ENCODE measurements at regions not wholly inside any gene's neighbourhood (a gene's known extent, or its start where the extent isn't known, plus 50 kb on each side); places are given as distances from the start of the nearest gene placed in this dataset.
A peak's percentile ranks its signal among the peaks of the same experiment; 100 is the strongest.

- Histone ChIP-seq H3K4me3 (ENCODE audit: low read depth, low read length) (no peak overlapping the region), H3K36me3 (no peaks in the 10 kb centered on the region), H3K27me3 (ENCODE audit: insufficient read depth, low read depth, severe bottlenecking) (no peaks in the 10 kb centered on the region), H3K27ac (no peak overlapping the region), H3K9me3 (ENCODE audit: severe bottlenecking) (peaks cover 27% of the 10 kb centered on the region)
- TF ChIP-seq, protein P1, sequence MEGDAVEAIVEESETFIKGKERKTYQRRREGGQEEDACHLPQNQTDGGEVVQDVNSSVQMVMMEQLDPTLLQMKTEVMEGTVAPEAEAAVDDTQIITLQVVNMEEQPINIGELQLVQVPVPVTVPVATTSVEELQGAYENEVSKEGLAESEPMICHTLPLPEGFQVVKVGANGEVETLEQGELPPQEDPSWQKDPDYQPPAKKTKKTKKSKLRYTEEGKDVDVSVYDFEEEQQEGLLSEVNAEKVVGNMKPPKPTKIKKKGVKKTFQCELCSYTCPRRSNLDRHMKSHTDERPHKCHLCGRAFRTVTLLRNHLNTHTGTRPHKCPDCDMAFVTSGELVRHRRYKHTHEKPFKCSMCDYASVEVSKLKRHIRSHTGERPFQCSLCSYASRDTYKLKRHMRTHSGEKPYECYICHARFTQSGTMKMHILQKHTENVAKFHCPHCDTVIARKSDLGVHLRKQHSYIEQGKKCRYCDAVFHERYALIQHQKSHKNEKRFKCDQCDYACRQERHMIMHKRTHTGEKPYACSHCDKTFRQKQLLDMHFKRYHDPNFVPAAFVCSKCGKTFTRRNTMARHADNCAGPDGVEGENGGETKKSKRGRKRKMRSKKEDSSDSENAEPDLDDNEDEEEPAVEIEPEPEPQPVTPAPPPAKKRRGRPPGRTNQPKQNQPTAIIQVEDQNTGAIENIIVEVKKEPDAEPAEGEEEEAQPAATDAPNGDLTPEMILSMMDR (IDR thresholded peaks at IDR 0.05; ENCODE audit: low read depth, low read length) = peak; percentile 42; the same call in 1 of the 2 replicates
- no peak for DNase-seq
Measured at GRCh38 chr2:240225660-240226475, 85.4 kb upstream of the OTOS start.

GRCh38 chr2:240226672-240227537, 86.4 kb upstream of the OTOS start:
- no peaks in the 10 kb centered on the region for H3K27me3 ChIP-seq (ENCODE audit: insufficient read depth, low read depth, severe bottlenecking)

DNA sequence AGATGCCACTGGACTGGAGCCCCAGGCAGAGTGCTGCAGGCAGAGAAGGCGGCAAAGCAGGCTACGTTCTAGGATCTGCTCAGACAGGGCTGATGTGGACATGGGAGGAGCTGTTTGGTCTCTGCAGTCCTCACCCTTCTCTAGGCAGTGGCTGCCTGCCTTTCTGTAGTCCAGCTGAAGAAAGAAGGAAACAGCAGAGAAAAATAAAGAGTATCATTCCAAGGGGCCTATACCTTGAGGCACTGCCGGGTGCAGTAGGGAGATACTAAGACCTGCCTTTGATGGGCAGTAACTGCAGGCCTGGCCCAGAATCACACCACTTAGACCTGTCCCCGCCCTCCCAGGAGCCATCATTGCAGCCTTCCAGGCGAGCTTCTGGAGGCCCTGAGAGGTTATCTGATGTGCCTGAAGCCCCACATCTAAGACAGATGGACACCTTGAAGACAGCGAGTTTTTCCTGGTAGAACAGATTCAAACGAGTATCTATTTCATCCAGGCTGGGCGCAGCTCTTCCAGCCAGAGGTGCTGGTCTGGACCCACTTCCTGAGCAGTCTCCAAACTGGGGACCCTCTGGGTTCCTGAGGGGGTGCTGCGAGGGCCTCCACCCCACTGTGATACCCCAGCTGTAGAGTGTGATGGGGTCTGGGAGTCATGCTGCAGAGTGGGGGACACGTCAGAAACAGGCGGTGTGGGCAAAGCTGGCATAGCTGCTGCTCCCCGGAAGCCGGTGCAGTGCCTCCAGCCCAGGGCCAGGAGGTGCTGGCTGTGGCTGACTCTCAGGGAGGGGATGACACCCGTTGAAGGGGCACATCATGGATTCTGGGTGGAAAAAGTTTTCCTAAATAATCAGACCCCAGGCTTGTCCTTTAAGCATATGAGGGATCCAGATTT, 87.3 kb upstream of the OTOS start:
- TF ChIP-seq, protein P1 (IDR thresholded peaks at IDR 0.05; ENCODE audit: low read depth, low read length) = no peak
- Histone ChIP-seq H3K36me3 (no peaks in the 10 kb centered on the region), H3K4me3 (ENCODE audit: low read depth, low read length) (no peak overlapping the region), H3K9me3 (ENCODE audit: severe bottlenecking) (peaks cover 19% of the 10 kb centered on the region), H3K27ac (no peak overlapping the region), H3K27me3 (ENCODE audit: insufficient read depth, low read depth, severe bottlenecking) (no peaks in the 10 kb centered on the region)
- no peak for DNase-seq

More at GRCh38 chr2:240226672-240227537, 86.4 kb upstream of the OTOS start:
- Histone ChIP-seq H3K4me3 (ENCODE audit: low read depth, low read length) (no peak overlapping the region), H3K36me3 (no peaks in the 10 kb centered on the region), H3K27ac (no peak overlapping the region), H3K9me3 (ENCODE audit: severe bottlenecking) (peaks cover 25% of the 10 kb centered on the region)
- no peak for DNase-seq
- TF ChIP-seq, protein P1 (IDR thresholded peaks at IDR 0.05; ENCODE audit: low read depth, low read length) = no peak

GRCh38 chr2:240229005-240229404, 88.5 kb upstream of the OTOS start:
- H3K9me3 ChIP-seq (ENCODE audit: severe bottlenecking) = peaks cover 14% of the 10 kb centered on the region
- DNase-seq = no peak
- no peak overlapping the region for H3K27ac ChIP-seq
- no peaks in the 10 kb centered on the region for H3K27me3 ChIP-seq (ENCODE audit: insufficient read depth, low read depth, severe bottlenecking)
- H3K36me3 ChIP-seq = no peaks in the 10 kb centered on the region
- no peak overlapping the region for H3K4me3 ChIP-seq (ENCODE audit: low read depth, low read length)
- TF ChIP-seq, protein P1 (IDR thresholded peaks at IDR 0.05; ENCODE audit: low read depth, low read length) = no peak

GRCh38 chr2:240229603-240230235, 89.3 kb upstream of the OTOS start:
- Histone ChIP-seq H3K36me3 (no peaks in the 10 kb centered on the region), H3K27ac (no peak overlapping the region), H3K27me3 (ENCODE audit: insufficient read depth, low read depth, severe bottlenecking) (no peaks in the 10 kb centered on the region), H3K9me3 (ENCODE audit: severe bottlenecking) (peaks cover 14% of the 10 kb centered on the region), H3K4me3 (ENCODE audit: low read depth, low read length) (no peak overlapping the region)
- TF ChIP-seq, protein P1 (IDR thresholded peaks at IDR 0.05; ENCODE audit: low read depth, low read length) = no peak
- DNase-seq = no peak
